ENCODE measurements at regions not wholly inside any gene's neighbourhood (a gene's known extent, or its start where the extent isn't known, plus 50 kb on each side); places are given as distances from the start of the nearest gene placed in this dataset.

DNA sequence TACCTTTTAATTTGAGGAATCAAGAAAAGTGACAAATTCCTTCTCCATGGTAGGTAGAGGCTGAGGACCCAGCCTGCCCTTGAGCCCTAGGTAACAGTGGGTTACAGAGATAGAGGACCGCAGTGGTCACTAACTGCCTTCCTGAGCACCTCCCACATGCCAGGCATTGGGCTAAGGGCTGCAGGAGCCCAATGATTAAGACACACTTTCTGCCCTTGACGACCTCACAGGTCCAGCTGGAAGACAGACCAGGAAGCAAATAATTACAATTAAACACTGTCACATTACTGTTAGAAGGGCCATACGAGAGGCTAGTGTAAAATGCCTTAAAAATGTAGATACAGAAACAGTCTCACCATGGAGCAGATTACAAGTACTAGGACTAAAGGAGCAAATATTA is 156.8 kb upstream of the NFE2L3 start:
- no peaks in the 10 kb centered on the region for H3K9me2 ChIP-seq (replicated peaks; ENCODE audit: insufficient read depth, low read length)
- H3K27ac ChIP-seq (ENCODE audit: low read length): no peak overlapping the region
- DNase-seq: no peak
- no peaks in the 10 kb centered on the region for H3K4me1 ChIP-seq (ENCODE audit: low read length)
- H3K36me3 ChIP-seq (ENCODE audit: insufficient read depth, low read length): no peaks in the 10 kb centered on the region
- no peaks in the 10 kb centered on the region for H4K20me1 ChIP-seq (ENCODE audit: insufficient read depth, low read depth, low read length)
- no peaks in the 10 kb centered on the region for H3K27me3 ChIP-seq (ENCODE audit: low read length)
- H3K4me3 ChIP-seq (ENCODE audit: low read length): no peak overlapping the region
- H3K4me2 ChIP-seq (ENCODE audit: low read depth, low read length, poor library complexity, severe bottlenecking): no peak overlapping the region
- H2AFZ ChIP-seq (ENCODE audit: low read length): no peak overlapping the region
- no peak overlapping the region for H3K9ac ChIP-seq (ENCODE audit: low read length)
- no peaks in the 10 kb centered on the region for H3K79me2 ChIP-seq (ENCODE audit: low read length)
- no peaks in the 10 kb centered on the region for H3K9me3 ChIP-seq (ENCODE audit: low read length)

DNA sequence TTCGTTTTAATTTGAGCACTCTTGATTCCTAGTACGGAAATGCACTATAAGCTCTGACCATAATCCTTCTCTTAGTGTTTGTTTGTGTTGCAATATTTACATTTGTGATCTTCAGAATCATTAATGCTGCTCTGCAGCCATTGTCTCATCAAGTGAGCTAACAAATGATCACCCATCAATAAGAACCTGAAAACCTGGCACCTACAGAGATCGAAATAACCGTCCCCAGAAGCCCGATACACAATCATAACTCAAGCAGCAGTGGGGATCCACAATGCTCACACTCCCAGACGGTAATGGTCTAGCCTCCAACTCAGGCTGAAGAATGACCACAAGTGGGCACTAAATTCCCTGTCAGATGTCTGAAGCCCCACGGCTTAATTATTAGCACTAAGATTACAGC is 156.0 kb upstream of the NFE2L3 start:
- Histone ChIP-seq H3K9me3 (ENCODE audit: low read length) (no peaks in the 10 kb centered on the region), H4K20me1 (ENCODE audit: insufficient read depth, low read depth, low read length) (no peaks in the 10 kb centered on the region), H3K4me2 (ENCODE audit: low read depth, low read length, poor library complexity, severe bottlenecking) (no peak overlapping the region), H3K9me2 (replicated peaks; ENCODE audit: insufficient read depth, low read length) (no peaks in the 10 kb centered on the region), H3K9ac (ENCODE audit: low read length) (no peak overlapping the region), H3K27me3 (ENCODE audit: low read length) (no peaks in the 10 kb centered on the region), H3K27ac (ENCODE audit: low read length) (no peak overlapping the region), H2AFZ (ENCODE audit: low read length) (no peak overlapping the region), H3K4me3 (ENCODE audit: low read length) (no peak overlapping the region), H3K79me2 (ENCODE audit: low read length) (no peaks in the 10 kb centered on the region), H3K36me3 (ENCODE audit: insufficient read depth, low read length) (no peaks in the 10 kb centered on the region), H3K4me1 (ENCODE audit: low read length) (no peaks in the 10 kb centered on the region)
- DNase-seq: no peak

DNA sequence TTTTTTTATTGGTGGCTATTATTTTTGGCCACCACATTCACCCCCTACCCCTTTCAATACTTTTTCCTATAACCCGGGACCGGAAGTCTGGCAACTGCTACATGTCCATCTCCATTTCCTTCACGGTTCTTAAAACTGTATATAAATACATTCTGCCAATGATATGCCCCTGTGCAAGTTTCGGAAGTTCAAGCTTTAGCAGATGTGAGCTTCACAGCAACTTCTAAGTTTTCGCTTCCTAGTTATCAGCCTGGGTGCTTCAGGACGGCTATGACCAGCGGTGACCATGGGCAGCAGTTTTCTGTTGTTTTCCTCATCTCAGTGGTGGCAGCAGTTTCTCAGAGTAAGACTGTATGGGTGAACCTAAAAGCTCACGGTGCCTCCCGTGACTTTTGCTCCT is 153.5 kb upstream of the NFE2L3 start:
- no peak overlapping the region for H3K4me2 ChIP-seq (ENCODE audit: low read depth, low read length, poor library complexity, severe bottlenecking)
- no peak overlapping the region for H2AFZ ChIP-seq (ENCODE audit: low read length)
- no peak for DNase-seq
- H3K9me2 ChIP-seq (replicated peaks; ENCODE audit: insufficient read depth, low read length): no peaks in the 10 kb centered on the region
- H3K4me1 ChIP-seq (ENCODE audit: low read length): no peaks in the 10 kb centered on the region
- H3K9me3 ChIP-seq (ENCODE audit: low read length): no peaks in the 10 kb centered on the region
- H3K4me3 ChIP-seq (ENCODE audit: low read length): no peak overlapping the region
- H3K9ac ChIP-seq (ENCODE audit: low read length): no peak overlapping the region
- no peaks in the 10 kb centered on the region for H4K20me1 ChIP-seq (ENCODE audit: insufficient read depth, low read depth, low read length)
- no peaks in the 10 kb centered on the region for H3K36me3 ChIP-seq (ENCODE audit: insufficient read depth, low read length)
- H3K27ac ChIP-seq (ENCODE audit: low read length): no peak overlapping the region
- no peaks in the 10 kb centered on the region for H3K27me3 ChIP-seq (ENCODE audit: low read length)
- no peaks in the 10 kb centered on the region for H3K79me2 ChIP-seq (ENCODE audit: low read length)

DNA sequence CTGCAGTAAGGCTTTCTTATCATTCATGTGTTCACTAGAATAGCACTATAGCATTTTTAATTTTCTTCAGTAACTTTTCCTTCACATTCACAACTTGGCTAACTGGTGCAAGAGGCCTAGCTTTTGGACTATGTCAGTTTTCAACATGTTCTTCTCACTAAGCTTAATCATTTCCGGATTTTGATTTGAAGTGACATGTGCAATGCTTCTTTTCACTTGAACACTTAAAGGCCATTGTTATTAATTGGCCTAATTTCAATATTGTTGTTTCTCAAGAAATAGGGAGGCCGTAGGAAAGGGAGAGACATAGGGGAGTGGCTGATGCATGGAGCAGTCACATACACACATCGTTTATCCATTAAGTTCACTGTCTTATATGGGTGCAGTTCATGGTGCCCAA is 151.2 kb upstream of the NFE2L3 start:
- Histone ChIP-seq H3K36me3 (ENCODE audit: insufficient read depth, low read length) (no peaks in the 10 kb centered on the region), H2AFZ (ENCODE audit: low read length) (no peak overlapping the region), H3K9me3 (ENCODE audit: low read length) (no peaks in the 10 kb centered on the region), H4K20me1 (ENCODE audit: insufficient read depth, low read depth, low read length) (no peaks in the 10 kb centered on the region), H3K9me2 (replicated peaks; ENCODE audit: insufficient read depth, low read length) (no peaks in the 10 kb centered on the region), H3K4me3 (ENCODE audit: low read length) (no peak overlapping the region), H3K9ac (ENCODE audit: low read length) (no peak overlapping the region), H3K79me2 (ENCODE audit: low read length) (no peaks in the 10 kb centered on the region), H3K27ac (ENCODE audit: low read length) (no peak overlapping the region), H3K4me1 (ENCODE audit: low read length) (no peaks in the 10 kb centered on the region), H3K4me2 (ENCODE audit: low read depth, low read length, poor library complexity, severe bottlenecking) (no peak overlapping the region), H3K27me3 (ENCODE audit: low read length) (no peaks in the 10 kb centered on the region)
- no peak for DNase-seq

DNA sequence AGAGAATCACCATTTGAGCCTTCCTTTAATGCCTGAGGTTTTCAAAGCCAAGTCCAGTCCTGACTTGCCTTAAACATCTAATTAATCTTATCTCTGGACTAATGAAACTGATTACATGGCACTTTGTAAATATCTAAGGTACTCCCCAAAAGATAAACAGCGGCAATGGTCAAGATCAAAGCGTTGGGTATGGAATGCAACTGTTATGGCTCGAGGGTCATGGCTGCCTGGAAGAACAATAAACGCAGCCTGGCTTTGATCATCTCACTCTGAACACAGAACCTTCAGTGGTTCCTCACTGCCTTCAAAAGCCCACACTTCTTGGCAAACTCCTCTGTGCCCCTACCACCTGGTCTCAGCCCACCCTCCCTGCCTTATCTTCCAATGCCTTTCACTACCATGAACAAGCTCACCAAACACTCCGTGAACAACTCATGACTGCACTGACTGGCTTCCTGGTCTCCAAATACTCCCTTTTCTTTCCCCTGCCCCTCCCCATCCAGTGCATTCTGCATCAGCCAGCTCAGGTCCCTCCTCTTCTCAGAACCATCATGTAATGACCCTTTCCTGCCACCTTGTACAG is 150.2 kb upstream of the NFE2L3 start:
- Histone ChIP-seq H3K36me3 (ENCODE audit: insufficient read depth, low read length) (no peaks in the 10 kb centered on the region), H3K79me2 (ENCODE audit: low read length) (no peaks in the 10 kb centered on the region), H3K27ac (ENCODE audit: low read length) (no peak overlapping the region), H3K27me3 (ENCODE audit: low read length) (no peaks in the 10 kb centered on the region), H3K9ac (ENCODE audit: low read length) (no peak overlapping the region), H3K4me2 (ENCODE audit: low read depth, low read length, poor library complexity, severe bottlenecking) (no peak overlapping the region), H3K4me1 (ENCODE audit: low read length) (no peaks in the 10 kb centered on the region), H3K9me3 (ENCODE audit: low read length) (no peaks in the 10 kb centered on the region), H3K4me3 (ENCODE audit: low read length) (no peak overlapping the region), H2AFZ (ENCODE audit: low read length) (no peak overlapping the region), H3K9me2 (replicated peaks; ENCODE audit: insufficient read depth, low read length) (no peaks in the 10 kb centered on the region), H4K20me1 (ENCODE audit: insufficient read depth, low read depth, low read length) (no peaks in the 10 kb centered on the region)
- DNase-seq: no peak

DNA sequence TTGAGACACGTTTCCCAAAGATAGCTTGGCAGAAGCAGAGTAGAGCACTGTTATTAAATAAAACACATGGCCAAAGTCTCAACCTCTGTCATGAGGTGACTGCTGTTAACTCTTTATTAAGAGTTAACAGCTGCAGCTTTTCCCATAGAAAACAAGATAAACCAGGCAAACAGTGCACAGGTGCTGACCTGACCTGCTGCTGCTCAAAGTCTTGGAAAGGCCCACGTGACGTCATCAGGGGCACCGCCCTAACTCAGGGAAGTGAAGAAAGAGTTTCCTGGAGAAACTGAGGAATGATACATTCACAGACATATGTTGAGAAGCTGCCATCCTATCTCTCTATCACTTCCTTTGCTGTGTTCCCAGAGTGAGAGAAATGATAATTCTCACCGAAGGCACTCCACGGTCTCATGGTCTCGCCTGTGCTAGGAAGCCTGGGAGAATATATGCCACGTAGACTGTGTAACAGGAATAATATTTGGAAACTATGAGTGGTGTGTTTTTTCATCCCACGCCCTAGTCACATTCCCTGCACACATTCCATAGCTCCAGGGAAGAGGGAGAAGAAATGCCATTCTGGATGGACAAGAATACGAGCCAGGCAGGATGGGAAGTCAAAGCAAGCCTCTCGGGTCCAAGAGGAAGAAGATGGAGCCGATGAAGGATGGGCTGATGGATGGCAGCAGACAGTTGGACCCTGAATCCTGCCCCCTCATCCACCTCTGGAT is 146.2 kb upstream of the NFE2L3 start:
- no peak for DNase-seq
- H3K4me1 ChIP-seq (ENCODE audit: low read length): peaks cover 1% of the 10 kb centered on the region

DNA sequence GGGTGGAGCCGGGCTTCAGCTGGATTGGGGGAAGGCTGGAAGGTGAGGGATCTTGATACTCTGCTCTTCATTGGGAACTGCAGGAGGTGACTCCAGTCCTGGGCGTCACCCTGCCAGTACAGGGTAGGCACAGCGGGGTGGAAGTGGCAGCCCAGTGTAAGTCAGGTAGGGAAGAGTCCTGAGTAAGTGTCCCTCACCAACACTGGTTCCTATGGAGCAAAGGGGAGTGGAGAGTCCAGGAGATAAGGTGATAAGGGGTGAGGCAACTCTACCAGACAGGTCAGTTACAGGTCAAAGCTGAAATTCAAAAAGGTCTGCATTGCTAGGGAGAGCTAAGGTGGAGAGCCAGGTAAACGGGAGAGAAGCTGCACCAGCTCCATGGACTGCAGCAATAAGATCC is 145.6 kb upstream of the NFE2L3 start:
- no peak overlapping the region for H3K4me3 ChIP-seq (ENCODE audit: low read length)
- no peak overlapping the region for H3K4me2 ChIP-seq (ENCODE audit: low read depth, low read length, poor library complexity, severe bottlenecking)
- H3K36me3 ChIP-seq (ENCODE audit: insufficient read depth, low read length): no peaks in the 10 kb centered on the region
- H3K9me2 ChIP-seq (replicated peaks; ENCODE audit: insufficient read depth, low read length): no peaks in the 10 kb centered on the region
- no peaks in the 10 kb centered on the region for H3K9me3 ChIP-seq (ENCODE audit: low read length)
- no peak overlapping the region for H3K27ac ChIP-seq (ENCODE audit: low read length)
- no peak overlapping the region for H2AFZ ChIP-seq (ENCODE audit: low read length)
- H3K9ac ChIP-seq (ENCODE audit: low read length): no peak overlapping the region
- H3K27me3 ChIP-seq (ENCODE audit: low read length): no peaks in the 10 kb centered on the region
- no peaks in the 10 kb centered on the region for H4K20me1 ChIP-seq (ENCODE audit: insufficient read depth, low read depth, low read length)
- H3K4me1 ChIP-seq (ENCODE audit: low read length): peaks cover 7% of the 10 kb centered on the region
- DNase-seq: no peak
- H3K79me2 ChIP-seq (ENCODE audit: low read length): no peaks in the 10 kb centered on the region

More for the DNA sequence above, 146.2 kb upstream of the NFE2L3 start:
- Histone ChIP-seq H3K4me3 (ENCODE audit: low read length) (no peak overlapping the region), H3K9ac (ENCODE audit: low read length) (no peak overlapping the region), H4K20me1 (ENCODE audit: insufficient read depth, low read depth, low read length) (no peaks in the 10 kb centered on the region), H3K27ac (ENCODE audit: low read length) (no peak overlapping the region), H3K4me2 (ENCODE audit: low read depth, low read length, poor library complexity, severe bottlenecking) (no peak overlapping the region), H2AFZ (ENCODE audit: low read length) (no peak overlapping the region), H3K9me2 (replicated peaks; ENCODE audit: insufficient read depth, low read length) (no peaks in the 10 kb centered on the region), H3K36me3 (ENCODE audit: insufficient read depth, low read length) (no peaks in the 10 kb centered on the region), H3K79me2 (ENCODE audit: low read length) (no peaks in the 10 kb centered on the region), H3K27me3 (ENCODE audit: low read length) (no peaks in the 10 kb centered on the region), H3K9me3 (ENCODE audit: low read length) (no peaks in the 10 kb centered on the region)

DNA sequence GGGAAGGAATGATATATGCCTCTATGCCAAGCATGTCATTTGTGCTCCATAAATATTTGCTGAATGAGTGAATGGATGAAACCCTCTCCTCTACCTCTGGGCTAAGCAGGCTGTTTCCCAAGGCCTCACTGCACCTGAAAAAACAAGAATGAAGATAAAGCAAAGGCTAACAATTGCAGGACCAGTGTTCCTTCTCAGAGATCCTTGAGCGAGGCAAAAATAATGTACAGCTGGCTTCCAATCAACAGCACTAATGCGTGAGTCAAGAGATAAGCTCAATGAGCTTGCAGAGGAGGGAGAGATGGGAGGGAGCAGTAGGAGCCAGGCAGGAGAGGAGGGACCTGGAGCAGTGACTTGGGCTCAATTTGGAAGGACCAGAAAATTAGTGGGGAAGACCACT is 144.5 kb upstream of the NFE2L3 start:
- Histone ChIP-seq H3K4me3 (ENCODE audit: low read length) (no peak overlapping the region), H3K4me2 (ENCODE audit: low read depth, low read length, poor library complexity, severe bottlenecking) (no peak overlapping the region), H3K9me2 (replicated peaks; ENCODE audit: insufficient read depth, low read length) (no peaks in the 10 kb centered on the region), H3K36me3 (ENCODE audit: insufficient read depth, low read length) (no peaks in the 10 kb centered on the region), H3K27ac (ENCODE audit: low read length) (no peak overlapping the region), H3K79me2 (ENCODE audit: low read length) (no peaks in the 10 kb centered on the region), H2AFZ (ENCODE audit: low read length) (no peak overlapping the region), H3K9me3 (ENCODE audit: low read length) (no peaks in the 10 kb centered on the region), H4K20me1 (ENCODE audit: insufficient read depth, low read depth, low read length) (no peaks in the 10 kb centered on the region), H3K27me3 (ENCODE audit: low read length) (no peaks in the 10 kb centered on the region), H3K4me1 (ENCODE audit: low read length) (peaks cover 9% of the 10 kb centered on the region), H3K9ac (ENCODE audit: low read length) (no peak overlapping the region)
- DNase-seq: no peak
